Nephron progenitor cell (in vitro differentiated cells): ENCODE measurements at regions not wholly inside any gene's neighbourhood (a gene's known extent, or its start where the extent isn't known, plus 50 kb on each side); places are given as distances from the start of the nearest gene placed in this dataset.
"Not testable (repeated sequence)": the region's sequence is repeated elsewhere in the genome, so short reads cannot be mapped to it uniquely, and the experiment has no call there.

ENCODE experiments used
- DNase-seq: peaks from one replicate; pipeline ENCODE4 v3.0.0; 2021
- H3K27ac Mint-ChIP-seq: 2 replicates; pipeline ENCODE4 v1.8.0; 2021; ENCODE audit warnings: mild to moderate bottlenecking, moderate library complexity, mixed read lengths
- H3K27me3 Mint-ChIP-seq: 2 replicates; pipeline ENCODE4 v1.8.0; 2021; ENCODE audit warnings: mild to moderate bottlenecking, low read depth, mixed read lengths; ENCODE audit not compliant: poor library complexity
- H3K36me3 Mint-ChIP-seq: 2 replicates; pipeline ENCODE4 v1.8.0; 2021; ENCODE audit warnings: low read depth, mixed read lengths
- H3K4me1 Mint-ChIP-seq: 2 replicates; pipeline ENCODE4 v1.8.0; 2021; ENCODE audit warnings: mixed read lengths
- H3K4me3 Mint-ChIP-seq: 2 replicates; pipeline ENCODE4 v1.8.0; 2021; ENCODE audit warnings: mild to moderate bottlenecking, moderate library complexity, mixed read lengths
- H3K9me3 Mint-ChIP-seq: 2 replicates; pipeline ENCODE4 v1.8.0; 2021; ENCODE audit warnings: mild to moderate bottlenecking, moderate library complexity, mixed read lengths

DNA sequence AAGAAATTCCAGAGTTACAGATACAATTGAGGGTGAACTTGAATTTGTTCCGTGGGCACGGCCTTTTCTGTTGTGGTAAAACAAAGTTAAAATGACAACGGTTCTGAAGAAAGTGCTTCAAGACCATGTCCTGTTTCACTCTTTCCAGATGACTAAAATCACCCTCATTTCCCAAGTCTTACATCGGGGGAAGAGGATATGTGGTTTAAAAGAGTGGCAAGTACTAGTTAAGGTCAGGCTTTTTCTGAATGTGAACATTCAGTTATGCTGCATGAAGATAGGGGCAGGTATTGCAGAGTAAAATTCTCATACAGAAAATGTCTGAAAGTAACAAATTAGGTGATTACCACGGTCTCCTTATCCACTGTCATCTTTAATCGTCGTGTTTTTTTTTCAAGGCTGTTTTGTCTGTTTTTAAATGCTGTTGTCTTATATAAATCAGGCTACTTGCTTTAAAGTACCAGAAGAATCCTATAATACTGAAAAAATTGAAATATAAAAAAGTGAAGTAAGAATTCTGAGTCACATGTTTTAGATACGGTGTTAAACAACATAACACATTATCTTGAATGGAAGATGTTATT is 236.6 kb upstream of the PLGLB2 start:
- DNase-seq, H3K27ac Mint-ChIP-seq: not testable (repeated sequence)
- peaks cover 13% of the 10 kb centered on the region for H3K4me1 Mint-ChIP-seq

DNA sequence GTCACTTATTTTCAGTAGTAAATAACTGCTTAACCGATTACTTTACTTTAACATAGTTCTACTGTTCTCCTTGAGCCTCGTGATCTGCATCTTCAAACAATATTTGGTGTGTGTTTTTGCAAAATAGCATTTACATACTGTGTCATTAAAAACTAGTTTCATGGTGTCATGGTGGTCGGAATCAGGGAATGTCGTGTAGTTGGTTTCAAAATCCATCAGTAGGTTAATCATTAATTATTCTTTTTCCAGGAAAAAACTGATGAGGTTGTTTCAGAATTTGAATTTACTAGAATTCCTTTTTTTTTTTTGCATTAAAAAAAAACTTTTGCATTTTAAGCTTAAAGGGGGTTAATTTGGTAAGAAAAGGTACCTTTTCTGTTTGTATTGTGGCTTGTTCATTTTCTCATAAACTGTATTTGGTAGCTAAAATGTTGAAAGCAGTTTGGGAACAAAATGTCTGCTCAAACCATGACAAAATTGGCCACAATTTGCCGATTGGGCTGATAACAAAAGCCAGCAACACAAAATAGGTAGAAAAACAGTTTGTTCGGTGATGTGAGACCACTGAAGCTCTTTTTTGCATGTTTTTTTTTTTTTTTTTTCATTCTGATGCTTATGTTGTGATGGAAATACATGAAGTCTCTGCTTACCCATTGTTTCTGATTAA is 234.9 kb upstream of the PLGLB2 start:
- not testable (repeated sequence) for DNase-seq, H3K4me3 Mint-ChIP-seq, H3K9me3 Mint-ChIP-seq, H3K36me3 Mint-ChIP-seq, H3K27ac Mint-ChIP-seq, H3K27me3 Mint-ChIP-seq
- H3K4me1 Mint-ChIP-seq: peaks cover 13% of the 10 kb centered on the region

More for the DNA sequence above, 236.6 kb upstream of the PLGLB2 start:
- H3K36me3 Mint-ChIP-seq, H3K9me3 Mint-ChIP-seq, H3K4me3 Mint-ChIP-seq, H3K27me3 Mint-ChIP-seq: not testable (repeated sequence)

DNA sequence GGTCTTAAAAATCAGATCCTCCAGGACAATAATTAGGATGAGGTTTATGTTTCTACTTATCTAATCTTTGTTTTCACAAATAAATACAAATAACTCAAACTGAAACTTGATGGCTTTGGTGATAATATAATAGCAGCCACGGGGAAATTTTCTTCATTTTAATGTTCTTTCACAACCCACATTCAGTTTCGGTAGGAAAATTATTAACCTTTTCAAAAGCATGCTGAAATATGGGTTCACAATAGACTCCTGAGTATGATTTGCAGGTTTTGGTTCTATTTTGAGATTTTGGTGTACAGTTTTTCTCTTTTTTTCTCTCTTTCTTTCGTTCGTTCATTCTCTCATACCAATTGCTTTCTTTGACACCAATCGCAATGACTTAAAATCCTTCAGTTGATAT is 233.9 kb upstream of the PLGLB2 start:
- not testable (repeated sequence) for H3K36me3 Mint-ChIP-seq, DNase-seq, H3K27me3 Mint-ChIP-seq, H3K4me1 Mint-ChIP-seq, H3K9me3 Mint-ChIP-seq, H3K27ac Mint-ChIP-seq, H3K4me3 Mint-ChIP-seq

DNA sequence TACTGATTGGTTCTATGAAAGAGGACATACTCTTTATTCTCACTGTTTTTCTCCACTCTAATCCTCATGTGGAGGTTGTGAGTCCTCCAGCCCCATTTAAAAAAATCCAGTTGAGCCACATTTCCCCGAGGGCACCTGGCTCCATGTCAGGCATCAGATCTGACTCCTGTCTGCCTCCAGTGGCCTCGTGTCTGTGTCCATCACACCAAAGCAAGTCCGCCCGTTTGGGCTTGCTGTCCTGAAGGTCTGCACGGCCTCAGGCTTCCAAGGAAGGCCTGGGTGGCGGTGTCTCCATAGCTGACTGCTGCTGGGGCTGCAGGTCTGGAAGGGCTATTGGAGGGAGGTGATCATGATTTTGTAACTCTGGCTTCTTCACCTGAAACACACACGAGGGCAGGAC is 233.4 kb upstream of the PLGLB2 start:
- not testable (repeated sequence) for H3K4me1 Mint-ChIP-seq, H3K4me3 Mint-ChIP-seq, H3K36me3 Mint-ChIP-seq, H3K27me3 Mint-ChIP-seq, DNase-seq, H3K27ac Mint-ChIP-seq, H3K9me3 Mint-ChIP-seq

DNA sequence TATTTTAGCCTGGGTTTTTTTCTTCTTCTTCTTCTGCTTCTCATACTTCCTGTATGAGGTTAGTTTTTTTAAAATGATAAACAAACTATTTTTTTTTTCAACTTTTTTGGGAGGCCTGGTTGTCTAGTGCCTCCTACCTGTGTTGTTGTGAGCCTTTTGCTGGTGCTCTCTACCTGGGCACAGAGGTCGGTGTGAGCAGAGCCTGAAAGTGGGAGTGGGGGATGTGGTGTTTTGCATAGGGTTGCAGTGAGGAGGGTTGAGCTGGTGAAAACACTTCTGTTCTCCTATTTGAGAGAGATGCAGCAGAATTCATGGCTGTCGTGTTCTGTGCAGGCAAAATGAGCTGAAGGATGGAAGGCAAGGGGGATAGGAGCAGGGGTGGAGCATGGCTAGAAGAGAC is 232.7 kb upstream of the PLGLB2 start:
- H3K27me3 Mint-ChIP-seq, H3K4me1 Mint-ChIP-seq, H3K36me3 Mint-ChIP-seq, DNase-seq, H3K9me3 Mint-ChIP-seq, H3K4me3 Mint-ChIP-seq: not testable (repeated sequence)
- peak overlapping the region; percentile 87 for H3K27ac Mint-ChIP-seq

DNA sequence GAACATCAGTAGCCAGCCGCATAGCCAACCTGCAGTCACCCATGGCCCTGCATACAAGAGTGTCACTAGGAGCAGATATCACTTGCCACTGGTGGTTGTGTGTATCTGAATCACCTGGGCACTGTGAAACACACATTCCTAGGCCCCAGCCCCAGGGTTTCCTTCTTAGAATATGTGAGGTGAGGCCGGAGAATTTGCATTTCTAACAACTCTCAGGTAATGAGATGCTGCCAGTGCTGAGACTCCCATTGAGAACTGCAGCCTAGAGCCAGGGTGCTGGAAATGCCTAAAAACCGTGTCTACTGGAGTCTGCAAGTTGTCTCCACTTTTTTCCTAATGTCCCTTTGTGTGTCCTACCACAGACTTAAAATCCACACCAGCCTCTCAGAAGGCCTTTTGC is 232.0 kb upstream of the PLGLB2 start:
- H3K4me3 Mint-ChIP-seq, DNase-seq, H3K4me1 Mint-ChIP-seq, H3K36me3 Mint-ChIP-seq, H3K9me3 Mint-ChIP-seq, H3K27me3 Mint-ChIP-seq, H3K27ac Mint-ChIP-seq: not testable (repeated sequence)

DNA sequence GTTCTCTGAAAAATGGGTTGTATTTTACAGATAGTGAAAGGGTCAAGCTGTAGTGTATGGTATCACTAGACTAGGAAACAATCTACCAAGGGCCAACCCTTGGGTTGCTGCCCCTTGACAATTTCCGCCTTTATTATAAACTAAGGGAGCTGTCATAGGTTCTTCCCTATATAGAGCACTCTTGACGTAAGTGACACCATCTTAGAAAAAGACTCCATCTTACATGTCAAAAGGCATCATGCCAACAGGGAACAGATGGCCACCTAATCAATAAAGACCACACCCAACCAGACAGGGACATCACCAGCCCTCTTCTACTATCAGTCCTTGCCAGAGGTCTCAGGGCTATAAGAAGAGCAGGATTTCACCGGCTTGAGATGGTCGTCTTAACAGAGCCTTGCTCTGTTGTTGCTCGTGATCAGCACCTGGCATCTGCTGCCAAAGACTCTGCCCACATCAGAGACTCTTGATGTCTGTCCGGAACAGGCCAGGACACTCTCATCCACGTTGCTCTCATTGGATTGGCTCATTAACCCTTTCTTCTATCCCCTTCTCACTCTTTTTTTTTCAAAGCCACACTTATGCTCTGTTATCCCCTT is 231.4 kb upstream of the PLGLB2 start:
- not testable (repeated sequence) for H3K27me3 Mint-ChIP-seq

DNA sequence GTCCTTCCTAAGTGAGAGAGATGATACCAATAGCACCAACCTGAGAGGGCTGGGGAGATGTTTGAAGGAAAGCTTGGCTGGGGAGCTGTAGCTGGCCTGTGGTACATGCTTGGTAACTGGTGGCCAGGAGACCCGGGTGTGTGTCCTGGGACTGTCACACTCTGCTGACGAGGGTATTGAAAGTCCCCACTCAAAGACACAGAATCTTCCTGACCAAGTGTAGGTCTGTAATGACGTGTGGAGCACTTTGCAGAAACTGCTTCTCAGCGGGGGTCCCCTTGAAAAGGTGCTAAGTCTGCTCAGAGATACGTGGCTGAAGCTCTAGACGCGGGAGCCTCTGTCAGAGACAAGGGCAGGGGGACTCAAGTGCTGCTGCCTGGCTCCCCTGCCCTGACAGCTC is 230.4 kb upstream of the PLGLB2 start:
- H3K4me3 Mint-ChIP-seq, H3K4me1 Mint-ChIP-seq, H3K9me3 Mint-ChIP-seq, H3K36me3 Mint-ChIP-seq, H3K27ac Mint-ChIP-seq, H3K27me3 Mint-ChIP-seq, DNase-seq: not testable (repeated sequence)

More for the DNA sequence above, 231.4 kb upstream of the PLGLB2 start:
- H3K9me3 Mint-ChIP-seq, H3K27ac Mint-ChIP-seq, H3K36me3 Mint-ChIP-seq, H3K4me1 Mint-ChIP-seq, DNase-seq, H3K4me3 Mint-ChIP-seq: not testable (repeated sequence)

DNA sequence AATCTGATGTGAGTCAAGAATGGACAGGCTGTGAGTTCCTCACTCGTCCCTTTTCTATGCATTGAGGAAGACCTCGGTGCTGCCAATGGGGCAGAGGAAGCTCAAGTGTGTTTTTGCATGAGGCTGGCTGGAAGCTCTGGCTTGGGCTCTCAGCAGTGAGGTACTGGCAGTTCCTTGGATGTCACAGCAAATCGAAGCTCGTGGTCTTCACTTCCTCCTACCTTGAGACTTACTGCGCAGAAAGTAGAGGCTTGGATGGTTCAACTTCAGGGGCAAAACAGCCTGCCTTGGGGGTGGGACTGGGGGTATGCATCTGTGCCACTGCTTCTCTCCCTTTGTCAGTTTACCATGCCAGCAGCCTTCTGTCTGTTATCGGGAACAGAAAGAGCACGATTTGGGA is 229.8 kb upstream of the PLGLB2 start:
- not testable (repeated sequence) for H3K27ac Mint-ChIP-seq, H3K4me3 Mint-ChIP-seq, H3K4me1 Mint-ChIP-seq, H3K9me3 Mint-ChIP-seq, DNase-seq, H3K36me3 Mint-ChIP-seq, H3K27me3 Mint-ChIP-seq

DNA sequence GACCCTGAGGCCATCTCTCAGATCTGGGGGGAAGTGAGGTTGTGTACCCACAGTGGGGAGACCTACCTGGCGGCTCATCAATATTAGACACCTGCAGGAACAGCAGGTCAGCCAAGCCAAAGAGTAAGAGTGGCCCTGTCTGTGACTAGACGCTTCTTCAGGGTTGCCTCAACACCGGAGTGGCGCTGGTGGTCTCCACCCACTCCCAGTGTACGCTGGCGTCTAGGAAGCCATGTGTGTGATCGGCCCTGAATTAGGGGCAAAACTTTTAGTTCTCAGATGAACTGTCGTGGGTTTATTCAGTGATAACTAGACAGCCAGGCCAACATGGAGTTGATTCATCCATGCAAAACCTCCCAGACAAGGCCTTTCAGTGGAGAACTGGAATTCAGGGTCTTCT is 229.3 kb upstream of the PLGLB2 start:
- H3K27me3 Mint-ChIP-seq, DNase-seq, H3K4me3 Mint-ChIP-seq, H3K36me3 Mint-ChIP-seq, H3K9me3 Mint-ChIP-seq, H3K27ac Mint-ChIP-seq, H3K4me1 Mint-ChIP-seq: not testable (repeated sequence)

DNA sequence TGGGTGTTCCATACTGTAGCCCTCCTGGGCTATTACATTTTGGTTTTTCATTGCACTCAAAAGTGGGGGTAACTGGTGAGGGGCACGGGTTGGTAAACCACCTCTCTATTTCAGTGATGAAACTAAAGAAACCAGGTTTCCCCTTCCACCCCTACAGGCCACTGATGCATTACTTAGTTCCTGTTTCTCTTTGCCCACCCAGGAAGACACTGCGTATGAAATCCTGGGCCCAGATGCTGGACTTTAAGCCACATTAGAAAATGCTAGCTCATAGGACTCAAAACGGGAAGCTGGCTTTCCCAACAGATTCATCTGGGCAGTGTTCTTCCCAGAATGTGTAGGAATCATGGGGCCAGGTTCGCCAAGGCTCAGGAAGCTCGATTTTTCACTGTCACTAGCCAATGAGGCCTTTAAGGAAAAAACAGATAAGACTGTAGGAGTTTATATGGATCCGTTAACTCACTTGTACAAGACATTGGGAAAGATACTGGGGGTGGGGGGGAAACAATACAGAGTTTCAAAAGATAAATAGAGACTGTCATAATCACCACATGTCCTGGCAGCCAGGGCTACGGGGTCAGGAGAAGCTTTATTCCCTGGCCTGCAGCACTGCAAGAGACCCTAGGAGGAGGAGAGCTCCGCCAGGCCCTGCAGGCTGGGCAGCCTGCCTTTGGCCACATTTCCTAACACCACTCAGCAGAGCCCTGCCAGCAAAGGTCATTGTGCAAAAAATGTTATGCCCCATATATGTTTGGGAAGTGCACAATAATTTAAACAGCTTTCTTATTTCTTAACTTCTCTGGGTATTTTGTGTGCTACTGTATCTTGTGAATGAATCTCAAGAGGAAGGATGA is 228.5 kb upstream of the PLGLB2 start:
- not testable (repeated sequence) for H3K36me3 Mint-ChIP-seq, DNase-seq, H3K4me1 Mint-ChIP-seq, H3K4me3 Mint-ChIP-seq, H3K9me3 Mint-ChIP-seq, H3K27ac Mint-ChIP-seq, H3K27me3 Mint-ChIP-seq

DNA sequence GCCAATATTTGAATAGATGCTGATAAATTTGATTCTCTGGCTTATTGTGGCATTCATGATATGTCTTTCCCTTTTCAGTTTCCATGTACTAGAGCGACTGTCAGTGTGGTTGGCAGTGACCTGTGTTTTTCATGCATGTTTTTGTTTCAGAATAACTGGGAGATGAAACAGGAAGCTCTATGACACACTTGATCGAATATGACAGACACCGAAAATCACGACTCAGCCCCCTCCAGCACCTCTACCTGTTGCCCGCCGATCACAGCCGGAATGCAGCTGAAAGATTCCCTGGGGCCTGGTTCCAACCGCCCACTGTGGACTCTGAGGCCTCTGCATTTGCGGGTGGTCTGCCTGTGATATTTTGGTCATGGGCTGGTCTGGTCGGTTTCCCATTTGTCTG is 226.8 kb upstream of the PLGLB2 start:
- H3K9me3 Mint-ChIP-seq, H3K4me3 Mint-ChIP-seq, H3K27me3 Mint-ChIP-seq, H3K4me1 Mint-ChIP-seq, H3K27ac Mint-ChIP-seq, H3K36me3 Mint-ChIP-seq, DNase-seq: not testable (repeated sequence)

DNA sequence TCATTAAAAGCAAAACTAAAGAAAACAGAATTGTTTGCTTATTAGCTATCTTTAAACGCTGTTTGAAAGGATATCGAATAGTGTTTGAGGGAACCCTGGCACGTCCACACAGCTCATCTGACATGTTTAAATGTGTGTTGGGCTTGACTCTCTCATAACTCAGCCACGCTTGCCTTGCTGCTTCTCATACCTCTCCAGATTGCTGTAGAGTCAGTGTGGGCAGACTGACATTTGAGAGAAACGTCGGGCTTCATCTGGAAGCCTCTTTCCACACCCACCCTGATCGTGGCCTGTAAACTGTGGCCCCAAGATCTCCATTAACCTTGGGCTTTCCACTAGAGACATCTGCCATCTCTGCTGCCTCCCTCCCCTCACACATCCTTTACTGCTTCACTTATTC is 226.4 kb upstream of the PLGLB2 start:
- not testable (repeated sequence) for H3K9me3 Mint-ChIP-seq, H3K27me3 Mint-ChIP-seq, H3K4me3 Mint-ChIP-seq, DNase-seq, H3K4me1 Mint-ChIP-seq, H3K27ac Mint-ChIP-seq, H3K36me3 Mint-ChIP-seq

DNA sequence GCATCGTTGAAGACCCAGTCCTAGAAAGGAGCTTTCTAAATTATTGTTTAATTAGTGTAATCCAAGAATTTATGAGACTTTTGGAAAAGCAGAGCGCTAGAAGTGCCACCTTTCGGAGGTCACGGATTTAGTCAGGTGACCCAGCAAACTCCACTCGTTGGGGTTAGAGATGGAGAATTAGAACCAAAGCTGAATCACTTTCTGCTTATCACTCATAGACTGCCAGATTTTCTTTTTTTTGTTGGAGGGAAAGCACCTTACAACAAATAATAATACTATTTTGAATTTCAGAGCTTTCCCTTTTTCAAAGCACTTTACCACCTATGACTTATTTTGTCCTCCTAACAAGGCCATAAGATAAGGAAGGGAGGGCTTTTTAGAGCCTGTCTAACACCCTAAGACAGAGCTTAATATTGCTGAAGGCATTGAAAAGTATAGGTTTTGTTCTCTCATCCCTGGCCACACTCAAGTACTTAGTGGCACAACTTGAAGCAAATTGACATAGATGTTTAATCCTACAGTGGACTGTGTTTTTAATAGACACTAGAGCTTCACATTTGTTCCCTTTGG is 223.2 kb upstream of the PLGLB2 start:
- H3K9me3 Mint-ChIP-seq, DNase-seq, H3K27ac Mint-ChIP-seq, H3K36me3 Mint-ChIP-seq, H3K4me3 Mint-ChIP-seq, H3K27me3 Mint-ChIP-seq, H3K4me1 Mint-ChIP-seq: not testable (repeated sequence)
